HG02981 (cell line): ENCODE measurements at regions not wholly inside any gene's neighbourhood (a gene's known extent, or its start where the extent isn't known, plus 50 kb on each side); places are given as distances from the start of the nearest gene placed in this dataset.

ENCODE experiments used
- ATAC-seq: cut with Tn5 transposase; IDR thresholded peaks from one replicate; pipeline ENCODE4 v1.9.1; 2021; ENCODE audit warnings: mild to moderate bottlenecking, moderate library complexity; ENCODE audit not compliant: unreplicated experiment

- ATAC-seq, result no peak
Observed at GRCh38 chr4:59068722-59069418, 1958.7 kb upstream of the IGFBP7 start.

GRCh38 chr4:59086410-59086809, 1976.2 kb upstream of the IGFBP7 start:
- ATAC-seq, result no peak

- no peak for ATAC-seq
Observed at GRCh38 chr4:59091146-59092142, 1981.3 kb upstream of the IGFBP7 start.

- no peak for ATAC-seq
Observed at GRCh38 chr4:59094505-59094904, 1984.3 kb upstream of the IGFBP7 start.

- ATAC-seq, result no peak
Observed at GRCh38 chr4:59102311-59102710, 1992.1 kb upstream of the IGFBP7 start.

GRCh38 chr4:59120287-59120814, 2010.2 kb upstream of the IGFBP7 start:
- no peak for ATAC-seq

- no peak for ATAC-seq
Observed at GRCh38 chr4:59122626-59123025, 2012.4 kb upstream of the IGFBP7 start.

- ATAC-seq, result no peak
Observed at GRCh38 chr4:59126159-59126558, 2016.0 kb upstream of the IGFBP7 start.

GRCh38 chr4:59127006-59127405, 2016.8 kb upstream of the IGFBP7 start:
- ATAC-seq, result no peak

GRCh38 chr4:59127743-59128142, 2017.6 kb upstream of the IGFBP7 start:
- ATAC-seq, result no peak

GRCh38 chr4:59135248-59135985, 2025.2 kb upstream of the IGFBP7 start:
- no peak for ATAC-seq

GRCh38 chr4:59161249-59161648, 2038.9 kb upstream of the ADGRL3 start:
- ATAC-seq, result no peak

GRCh38 chr4:59175617-59176016, 2024.5 kb upstream of the ADGRL3 start:
- no peak for ATAC-seq

GRCh38 chr4:59179372-59179771, 2020.8 kb upstream of the ADGRL3 start:
- no peak for ATAC-seq

GRCh38 chr4:59180161-59180560, 2020.0 kb upstream of the ADGRL3 start:
- no peak for ATAC-seq

- ATAC-seq, result no peak
Observed at GRCh38 chr4:59180969-59181368, 2019.2 kb upstream of the ADGRL3 start.

GRCh38 chr4:59195839-59196238, 2004.3 kb upstream of the ADGRL3 start:
- ATAC-seq, result no peak

GRCh38 chr4:59200992-59201391, 1999.1 kb upstream of the ADGRL3 start:
- no peak for ATAC-seq

- no peak for ATAC-seq
Observed at GRCh38 chr4:59217910-59218631, 1982.1 kb upstream of the ADGRL3 start.

GRCh38 chr4:59222221-59222620, 1977.9 kb upstream of the ADGRL3 start:
- ATAC-seq, result no peak
